ENCODE measurements at regions not wholly inside any gene's neighbourhood (a gene's known extent, or its start where the extent isn't known, plus 50 kb on each side); places are given as distances from the start of the nearest gene placed in this dataset.
"Not testable (repeated sequence)": the region's sequence is repeated elsewhere in the genome, so short reads cannot be mapped to it uniquely, and the experiment has no call there.

GRCh38 chrX:25762656-25763055, 375.5 kb upstream of the MAGEB18 start:
- H3K36me3 ChIP-seq (ENCODE audit: control insufficient read depth in 2 of 2, insufficient read depth in 1 of 2, low read length in 2 of 2), result no peaks in the 10 kb centered on the region
- no peak overlapping the region for H3K27ac ChIP-seq (ENCODE audit: extremely low read depth, low read depth, low read length)
- H3K4me3 ChIP-seq (ENCODE audit: low read depth, low read length), result no peak overlapping the region
- H3K4me1 ChIP-seq (ENCODE audit: control insufficient read depth, insufficient read depth, low read length), result no peaks in the 10 kb centered on the region
- ChIA-PET POLR2A (no interaction called here), CTCF (no interaction called here)
- TF ChIP-seq ZNF302 (tag by site-specific recombination; IDR thresholded peaks at IDR 0.05; ENCODE audit: low read depth), result no peak
- TF ChIP-seq ZNF530 (tag by site-specific recombination; IDR thresholded peaks at IDR 0.05; ENCODE audit: low read depth), result no peak
- no peak for TF ChIP-seq BCL11B (tag by site-specific recombination; IDR thresholded peaks at IDR 0.05; ENCODE audit: low read depth)
- H3K9me3 ChIP-seq (ENCODE audit: control insufficient read depth, insufficient read depth, low read depth, low read length), result no peaks in the 10 kb centered on the region

- H3K4me3 ChIP-seq (ENCODE audit: low read depth, low read length); H3K36me3 ChIP-seq (ENCODE audit: control insufficient read depth in 2 of 2, insufficient read depth in 1 of 2, low read length in 2 of 2); POLR2A ChIA-PET; H3K9me3 ChIP-seq (ENCODE audit: control insufficient read depth, insufficient read depth, low read depth, low read length); H3K27ac ChIP-seq (ENCODE audit: extremely low read depth, low read depth, low read length); CTCF ChIA-PET; H3K4me1 ChIP-seq (ENCODE audit: control insufficient read depth, insufficient read depth, low read length): not testable (repeated sequence)
Measured at GRCh38 chrX:25771853-25772252, 366.3 kb upstream of the MAGEB18 start.

GRCh38 chrX:25797796-25798195, 340.3 kb upstream of the MAGEB18 start:
- H3K4me3 ChIP-seq (ENCODE audit: low read depth, low read length); H3K36me3 ChIP-seq (ENCODE audit: control insufficient read depth in 2 of 2, insufficient read depth in 1 of 2, low read length in 2 of 2); H3K4me1 ChIP-seq (ENCODE audit: control insufficient read depth, insufficient read depth, low read length); H3K27ac ChIP-seq (ENCODE audit: extremely low read depth, low read depth, low read length); H3K9me3 ChIP-seq (ENCODE audit: control insufficient read depth, insufficient read depth, low read depth, low read length); POLR2A ChIA-PET: not testable (repeated sequence)
- CTCF ChIA-PET, result interaction anchor here (0.6 kb wide), 1 partner anchor 9 kb away, joined by 3 read pairs; no protein-coding TSS in a partner anchor

- no peaks in the 10 kb centered on the region for H3K36me3 ChIP-seq (ENCODE audit: control insufficient read depth in 2 of 2, insufficient read depth in 1 of 2, low read length in 2 of 2)
- TF ChIP-seq ZSCAN4 (tag by site-specific recombination; IDR thresholded peaks at IDR 0.05) (no peak), ZNF362 (tag by site-specific recombination; IDR thresholded peaks at IDR 0.05) (no peak), GLIS1 (tag by site-specific recombination; IDR thresholded peaks at IDR 0.05) (no peak), ZNF610 (tag by site-specific recombination; IDR thresholded peaks at IDR 0.05; ENCODE audit: borderline replicate concordance) (no peak), ZNF513 (tag by site-specific recombination; IDR thresholded peaks at IDR 0.05) (no peak), PRDM1 (tag by site-specific recombination; IDR thresholded peaks at IDR 0.05) (no peak), RBAK (tag by site-specific recombination; IDR thresholded peaks at IDR 0.05) (no peak)
- no peaks in the 10 kb centered on the region for H3K4me1 ChIP-seq (ENCODE audit: control insufficient read depth, insufficient read depth, low read length)
- POLR2A ChIA-PET, result no interaction called here
- H3K4me3 ChIP-seq (ENCODE audit: low read depth, low read length), result no peak overlapping the region
- no peak overlapping the region for H3K27ac ChIP-seq (ENCODE audit: extremely low read depth, low read depth, low read length)
- H3K9me3 ChIP-seq (ENCODE audit: control insufficient read depth, insufficient read depth, low read depth, low read length), result no peaks in the 10 kb centered on the region
- CTCF ChIA-PET, result no interaction called here
Measured at GRCh38 chrX:25805744-25806143, 332.4 kb upstream of the MAGEB18 start.

GRCh38 chrX:25807022-25807421, 331.1 kb upstream of the MAGEB18 start:
- no peak overlapping the region for H3K4me3 ChIP-seq (ENCODE audit: low read depth, low read length)
- POLR2A ChIA-PET, result no interaction called here
- CTCF ChIA-PET, result no interaction called here
- no peak overlapping the region for H3K27ac ChIP-seq (ENCODE audit: extremely low read depth, low read depth, low read length)
- no peaks in the 10 kb centered on the region for H3K9me3 ChIP-seq (ENCODE audit: control insufficient read depth, insufficient read depth, low read depth, low read length)
- no peaks in the 10 kb centered on the region for H3K4me1 ChIP-seq (ENCODE audit: control insufficient read depth, insufficient read depth, low read length)
- H3K36me3 ChIP-seq (ENCODE audit: control insufficient read depth in 2 of 2, insufficient read depth in 1 of 2, low read length in 2 of 2), result no peaks in the 10 kb centered on the region
- TF ChIP-seq ZNF518A (tag by site-specific recombination; conservative IDR thresholded peaks at IDR 0.05; ENCODE audit: low read depth) (no peak), ZNF747 (tag by site-specific recombination; IDR thresholded peaks at IDR 0.05) (no peak), KLF1 (tag by site-specific recombination; IDR thresholded peaks at IDR 0.05) (no peak), ZNF692 (tag by site-specific recombination; IDR thresholded peaks at IDR 0.05) (no peak), HOXC10 (CRISPR knock-in tag; IDR thresholded peaks at IDR 0.05) (no peak)

Measured in HEK293 (cell line).